ENCODE measurements at regions not wholly inside any gene's neighbourhood (a gene's known extent, or its start where the extent isn't known, plus 50 kb on each side); places are given as distances from the start of the nearest gene placed in this dataset.

GRCh38 chr1:90346757-90347156 lies 351.8 kb downstream of the ZNF326 start:
- DNase-seq, result no peak

GRCh38 chr1:90346349-90346748 lies 351.4 kb downstream of the ZNF326 start:
- no peak for DNase-seq

GRCh38 chr1:90344963-90345730 lies 350.2 kb downstream of the ZNF326 start:
- no peak for DNase-seq

- DNase-seq, result no peak
These were observed 346.6 kb downstream of the ZNF326 start for GRCh38 chr1:90341516-90341915.

- DNase-seq, result no peak
These were observed 345.7 kb downstream of the ZNF326 start for GRCh38 chr1:90340606-90341005.

- no peak for DNase-seq
These were observed 344.9 kb downstream of the ZNF326 start for GRCh38 chr1:90339811-90340210.

- no peak for DNase-seq
These were observed 341.8 kb downstream of the ZNF326 start for GRCh38 chr1:90336552-90337324.

- no peak for DNase-seq
These were observed 340.6 kb downstream of the ZNF326 start for GRCh38 chr1:90335558-90335957.

- no peak for DNase-seq
These were observed 339.2 kb downstream of the ZNF326 start for GRCh38 chr1:90334137-90334536.

- peak; percentile 49 to 90 for DNase-seq
These were observed 330.3 kb downstream of the ZNF326 start for GRCh38 chr1:90325168-90325567.

GRCh38 chr1:90322186-90322585 lies 327.3 kb downstream of the ZNF326 start:
- no peak for DNase-seq

GRCh38 chr1:90319918-90320317 lies 325.0 kb downstream of the ZNF326 start:
- no peak for DNase-seq

- no peak for DNase-seq
These were observed 323.5 kb downstream of the ZNF326 start for GRCh38 chr1:90318431-90318830.

- DNase-seq, result no peak
These were observed 322.7 kb downstream of the ZNF326 start for GRCh38 chr1:90317628-90318027.

GRCh38 chr1:90314533-90314932 lies 319.6 kb downstream of the ZNF326 start:
- no peak for DNase-seq

- DNase-seq, result no peak
These were observed 318.9 kb downstream of the ZNF326 start for GRCh38 chr1:90313778-90314177.

GRCh38 chr1:90309806-90310205 lies 314.9 kb downstream of the ZNF326 start:
- DNase-seq, result no peak

- no peak for DNase-seq
These were observed 313.5 kb downstream of the ZNF326 start for GRCh38 chr1:90308421-90308820.

- DNase-seq, result no peak
These were observed 310.7 kb downstream of the ZNF326 start for GRCh38 chr1:90305577-90305976.

- DNase-seq, result no peak
These were observed 301.4 kb downstream of the ZNF326 start for GRCh38 chr1:90296327-90296726.

GRCh38 chr1:90295534-90295933 lies 300.6 kb downstream of the ZNF326 start:
- no peak for DNase-seq

- no peak for DNase-seq
These were observed 296.7 kb downstream of the ZNF326 start for GRCh38 chr1:90291431-90292216.

- DNase-seq, result no peak
These were observed 287.9 kb downstream of the ZNF326 start for GRCh38 chr1:90282811-90283210.
